Stimulated activated naive B cell treated with anti-CD40 and anti-IgM and Interleukin-4, amounts not matched to agents 10 μg/mL and 1 μg/mL and 100 μg/mL, for 72 hours (primary cell): ENCODE measurements at regions not wholly inside any gene's neighbourhood (a gene's known extent, or its start where the extent isn't known, plus 50 kb on each side); places are given as distances from the start of the nearest gene placed in this dataset.

Source experiments
- ATAC-seq, 2 donors: fragments of 150-1000 bp; cut with Tn5 transposase; replicated peaks; 2 replicates each; pipeline ENCODE4 v1.10.0; 2021; ENCODE audit warnings: moderate library complexity in 1 of 2
- DNase-seq: peaks from one replicate; pipeline ENCODE4 v3.0.0; 2021
- H3K27ac Mint-ChIP-seq: one replicate; pipeline ENCODE4 v1.8.0; 2022; ENCODE audit warnings: mild to moderate bottlenecking, mixed read lengths
- H3K27me3 Mint-ChIP-seq, 2 donors: one replicate each; pipeline ENCODE4 v1.8.0; 2022; ENCODE audit warnings: mixed read lengths in 2 of 2
- H3K36me3 Mint-ChIP-seq, 2 donors: one replicate each; pipeline ENCODE4 v1.8.0; 2022; ENCODE audit warnings: mixed read lengths in 2 of 2, mild to moderate bottlenecking in 1 of 2
- H3K4me1 Mint-ChIP-seq, 2 donors: one replicate each; pipeline ENCODE4 v1.8.0; 2022; ENCODE audit warnings: mixed read lengths in 2 of 2, mild to moderate bottlenecking in 1 of 2
- H3K4me3 Mint-ChIP-seq, 2 donors: one replicate each; pipeline ENCODE4 v1.8.0; 2022; ENCODE audit warnings: mild to moderate bottlenecking in 2 of 2, mixed read lengths in 2 of 2, moderate library complexity in 1 of 2
- H3K9me3 Mint-ChIP-seq, 2 donors: one replicate each; pipeline ENCODE4 v1.8.0; 2022; ENCODE audit warnings: mixed read lengths in 2 of 2, mild to moderate bottlenecking in 1 of 2

DNA sequence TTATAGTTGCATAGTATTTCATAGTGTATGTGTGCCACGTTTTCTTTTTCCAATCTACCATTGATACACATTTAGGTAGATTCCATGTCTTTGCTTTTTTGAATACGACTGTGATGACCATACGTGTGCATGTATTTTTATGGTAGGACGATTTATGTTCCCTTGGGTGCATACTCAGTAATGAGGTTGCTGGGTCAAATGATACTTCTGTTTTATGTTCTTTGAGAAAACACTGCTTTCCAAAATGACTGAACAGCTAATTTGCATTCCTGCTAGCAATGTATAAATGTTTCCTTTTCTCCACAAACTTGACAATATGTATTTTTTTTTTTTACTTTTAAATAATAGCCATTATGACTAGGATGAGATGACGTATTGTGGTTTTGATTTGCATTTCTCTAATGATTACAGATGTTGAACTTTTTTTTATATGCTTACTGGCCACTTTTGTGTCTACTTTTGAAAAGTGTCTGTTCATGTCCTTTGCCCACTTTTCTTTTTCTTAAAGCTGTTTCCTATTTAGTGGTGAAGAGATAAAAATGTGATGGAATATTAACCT is 969.5 kb upstream of the NDST4 start:
- Mint-ChIP-seq H3K4me1 (peaks cover 0 to 1% of the 10 kb centered on the region in 2 donors), H3K9me3 (peaks cover 5 to 6% of the 10 kb centered on the region in 2 donors), H3K27ac (no peak overlapping the region), H3K4me3 (no peak overlapping the region), H3K27me3 (no peaks in the 10 kb centered on the region), H3K36me3 (peaks cover 0 to 4% of the 10 kb centered on the region in 2 donors)
- DNase-seq (no peak), ATAC-seq (peak; percentile 41 to 55)

DNA sequence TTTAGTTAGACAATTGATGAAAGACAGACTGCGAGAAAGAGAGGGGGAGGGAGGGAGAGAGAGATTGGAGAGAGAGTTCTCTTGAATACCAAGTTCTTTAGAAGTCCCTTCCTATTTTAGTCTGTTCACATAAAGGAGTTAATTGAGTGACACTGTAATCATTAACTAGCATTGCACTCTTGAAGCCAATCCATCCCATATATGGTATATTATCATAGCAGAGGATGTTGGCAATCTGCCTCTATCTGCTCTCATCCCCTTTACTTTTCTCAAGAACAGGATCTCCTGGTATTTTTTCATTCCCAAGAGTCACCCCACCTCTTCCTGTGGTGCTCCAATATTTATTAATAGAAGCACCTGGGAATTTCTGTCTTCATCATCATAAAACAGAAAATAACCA is 959.6 kb upstream of the NDST4 start:
- Mint-ChIP-seq H3K36me3 (no peaks in the 10 kb centered on the region), H3K27ac (no peak overlapping the region), H3K4me1 (no peaks in the 10 kb centered on the region), H3K4me3 (no peak overlapping the region), H3K9me3 (peaks cover 0 to 3% of the 10 kb centered on the region in 2 donors), H3K27me3 (no peaks in the 10 kb centered on the region)
- ATAC-seq (no peak), DNase-seq (no peak)

DNA sequence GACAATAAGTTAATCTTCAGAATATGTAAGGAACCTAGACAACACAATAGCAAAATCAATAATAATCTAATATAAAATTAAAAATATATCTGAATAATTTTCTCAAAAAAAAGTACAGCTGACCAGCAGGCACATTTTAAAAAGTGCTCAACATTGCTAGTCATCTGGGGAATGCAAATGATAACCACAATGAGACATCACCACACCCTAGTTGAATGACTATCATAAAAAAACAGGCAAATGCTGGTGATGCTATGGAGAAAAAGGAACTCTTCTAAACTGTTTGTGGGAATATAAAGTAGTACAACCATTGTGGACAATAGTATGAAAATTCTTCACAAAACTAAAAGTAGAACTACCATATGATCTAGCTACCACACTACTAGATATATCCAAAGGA is 956.9 kb upstream of the NDST4 start:
- DNase-seq (no peak), ATAC-seq (no peak)
- peaks cover 0 to 5% of the 10 kb centered on the region in 2 donors for H3K9me3 Mint-ChIP-seq

GRCh38 chr4:116066711-116067245 is 953.4 kb upstream of the NDST4 start:
- H3K4me1 Mint-ChIP-seq, result no peaks in the 10 kb centered on the region
- H3K27ac Mint-ChIP-seq, result no peak overlapping the region
- H3K4me3 Mint-ChIP-seq, result no peak overlapping the region
- peaks cover 0 to 5% of the 10 kb centered on the region in 2 donors for H3K9me3 Mint-ChIP-seq
- H3K27me3 Mint-ChIP-seq, result no peaks in the 10 kb centered on the region
- no peak for ATAC-seq
- no peaks in the 10 kb centered on the region for H3K36me3 Mint-ChIP-seq
- DNase-seq, result no peak

More for the DNA sequence above, 956.9 kb upstream of the NDST4 start:
- no peaks in the 10 kb centered on the region for H3K27me3 Mint-ChIP-seq
- no peaks in the 10 kb centered on the region for H3K36me3 Mint-ChIP-seq
- no peak overlapping the region for H3K27ac Mint-ChIP-seq
- no peak overlapping the region for H3K4me3 Mint-ChIP-seq
- no peaks in the 10 kb centered on the region for H3K4me1 Mint-ChIP-seq

- ATAC-seq (no peak), DNase-seq (no peak)
- no peak overlapping the region for H3K27ac Mint-ChIP-seq
- no peak overlapping the region for H3K4me3 Mint-ChIP-seq
- H3K4me1 Mint-ChIP-seq, result no peaks in the 10 kb centered on the region
- H3K27me3 Mint-ChIP-seq, result no peaks in the 10 kb centered on the region
- no peaks in the 10 kb centered on the region for H3K36me3 Mint-ChIP-seq
- H3K9me3 Mint-ChIP-seq, result peaks cover 0 to 5% of the 10 kb centered on the region in 2 donors
Measured at GRCh38 chr4:116064331-116064730, 950.9 kb upstream of the NDST4 start.

DNA sequence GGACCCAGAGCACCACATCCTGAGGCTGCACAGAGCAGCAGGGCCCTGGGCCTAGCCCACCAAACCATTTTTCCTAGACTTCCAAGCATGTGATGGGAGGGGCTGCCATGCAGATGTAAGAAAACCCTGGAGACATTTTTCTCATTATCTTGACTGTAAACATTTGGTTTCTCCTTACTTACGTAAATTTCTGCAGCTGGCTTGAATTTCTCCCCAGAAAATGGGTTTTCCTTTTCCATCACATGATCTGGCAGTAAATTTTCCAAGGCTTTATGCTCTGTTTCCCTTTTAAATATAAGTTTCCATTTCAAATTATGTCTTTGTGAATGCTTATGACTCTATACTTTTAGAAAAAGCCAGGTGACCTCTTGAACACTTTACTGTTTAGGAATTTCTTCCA is 945.9 kb upstream of the NDST4 start:
- Mint-ChIP-seq H3K4me3 (no peak overlapping the region), H3K9me3 (no peaks in the 10 kb centered on the region), H3K4me1 (no peaks in the 10 kb centered on the region), H3K36me3 (no peaks in the 10 kb centered on the region), H3K27ac (no peak overlapping the region), H3K27me3 (no peaks in the 10 kb centered on the region)
- DNase-seq (no peak), ATAC-seq (no peak)

- Mint-ChIP-seq H3K27ac (no peak overlapping the region), H3K4me3 (no peak overlapping the region), H3K36me3 (no peaks in the 10 kb centered on the region), H3K9me3 (no peaks in the 10 kb centered on the region), H3K4me1 (no peaks in the 10 kb centered on the region), H3K27me3 (no peaks in the 10 kb centered on the region)
- no peak for ATAC-seq
- no peak for DNase-seq
Measured at GRCh38 chr4:116058129-116058528, 944.7 kb upstream of the NDST4 start.

DNA sequence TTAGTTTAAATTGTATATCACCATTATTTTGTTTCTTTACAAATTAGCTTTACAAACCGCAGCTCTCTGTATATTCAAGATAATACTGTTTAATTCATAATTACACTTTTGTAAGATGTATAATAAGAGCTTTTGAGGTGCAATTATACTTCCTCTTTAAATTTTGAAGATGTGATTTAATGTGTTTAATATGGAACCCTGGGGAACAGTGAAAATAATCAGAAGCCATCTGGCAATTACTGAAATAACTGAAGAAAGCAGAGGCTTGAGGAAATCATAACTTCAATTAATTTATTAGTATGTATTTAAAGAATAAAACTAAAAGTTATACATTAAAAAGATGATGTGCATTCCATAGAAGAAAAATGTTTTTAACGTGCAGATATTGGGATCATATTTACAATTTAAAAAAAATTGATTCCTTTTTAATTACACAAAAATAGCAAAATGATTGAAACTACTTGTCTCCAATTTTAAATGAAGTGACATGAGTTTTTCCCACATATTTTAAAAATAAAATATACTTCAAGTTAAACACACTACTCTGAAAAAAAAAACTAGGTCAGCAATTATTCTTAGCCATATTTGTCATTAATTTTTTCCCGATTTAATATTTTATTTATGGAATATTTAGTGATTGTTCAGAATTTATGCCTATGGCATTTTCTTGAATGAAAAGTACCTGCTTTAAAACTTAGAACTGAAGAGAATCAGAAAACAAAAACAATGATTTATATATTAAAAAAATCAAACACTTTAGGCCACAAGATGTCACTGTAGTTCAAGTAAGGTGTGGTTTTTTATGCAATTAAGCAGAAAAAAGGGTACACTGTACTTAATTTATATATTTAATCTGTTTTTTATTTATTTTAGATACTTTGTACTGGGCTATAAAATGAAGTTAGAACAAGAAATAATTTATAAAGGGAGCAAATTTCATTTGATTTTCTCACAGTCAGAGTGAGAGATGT is 942.7 kb upstream of the NDST4 start:
- DNase-seq, result no peak
- Mint-ChIP-seq H3K27ac (no peak overlapping the region), H3K9me3 (no peaks in the 10 kb centered on the region), H3K27me3 (no peaks in the 10 kb centered on the region), H3K36me3 (no peaks in the 10 kb centered on the region), H3K4me3 (no peak overlapping the region), H3K4me1 (no peaks in the 10 kb centered on the region)
- ATAC-seq, result no peak

GRCh38 chr4:116027311-116027710 is 913.9 kb upstream of the NDST4 start:
- H3K36me3 Mint-ChIP-seq, result no peaks in the 10 kb centered on the region
- no peak overlapping the region for H3K27ac Mint-ChIP-seq
- DNase-seq, result no peak
- no peaks in the 10 kb centered on the region for H3K27me3 Mint-ChIP-seq
- no peaks in the 10 kb centered on the region for H3K4me1 Mint-ChIP-seq
- no peak for ATAC-seq
- peaks cover 0 to 2% of the 10 kb centered on the region in 2 donors for H3K9me3 Mint-ChIP-seq
- no peak overlapping the region for H3K4me3 Mint-ChIP-seq

DNA sequence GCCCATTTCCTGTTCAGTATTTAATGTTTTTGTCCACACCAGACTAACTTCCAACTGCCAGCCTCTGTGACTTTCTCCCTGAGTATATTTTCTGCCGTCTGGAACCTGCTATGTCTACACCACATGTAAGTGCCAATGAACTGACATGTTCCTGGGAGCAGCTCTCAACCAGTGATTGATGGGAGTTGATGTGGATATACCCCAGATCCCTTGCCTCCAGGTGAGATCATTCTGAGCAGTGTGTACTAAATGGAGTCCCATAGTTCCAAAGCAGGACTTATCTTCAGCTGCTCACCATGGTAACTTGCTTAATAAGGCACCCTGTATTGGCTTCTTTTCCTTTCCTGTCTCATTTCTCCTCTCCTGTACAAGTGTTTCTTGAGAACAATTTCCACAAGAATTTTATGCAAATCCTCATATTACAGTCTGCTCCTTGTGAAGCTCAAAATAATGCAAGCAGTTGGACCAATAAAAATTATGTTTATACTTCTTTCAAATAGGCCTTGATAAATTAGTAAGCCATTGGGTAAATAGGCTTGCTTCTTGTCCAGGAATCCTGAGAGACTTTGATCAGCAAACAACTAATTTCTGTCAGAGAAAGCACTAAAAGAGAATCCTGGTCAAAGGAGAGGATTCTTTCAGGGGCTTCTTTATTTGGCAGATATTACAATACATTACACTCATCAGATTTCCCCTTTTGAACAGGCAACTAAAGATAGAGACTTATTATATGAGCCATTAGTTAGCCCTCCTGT is 911.7 kb upstream of the NDST4 start:
- Mint-ChIP-seq H3K27ac (no peak overlapping the region), H3K36me3 (no peaks in the 10 kb centered on the region), H3K4me1 (no peaks in the 10 kb centered on the region), H3K9me3 (peaks cover 0 to 8% of the 10 kb centered on the region in 2 donors), H3K27me3 (no peaks in the 10 kb centered on the region), H3K4me3 (no peak overlapping the region)
- no peak for DNase-seq
- ATAC-seq, result no peak

- no peak for DNase-seq
- Mint-ChIP-seq H3K27ac (no peak overlapping the region), H3K4me3 (no peak overlapping the region), H3K9me3 (peaks cover 6 to 12% of the 10 kb centered on the region in 2 donors), H3K27me3 (no peaks in the 10 kb centered on the region), H3K36me3 (no peaks in the 10 kb centered on the region), H3K4me1 (no peaks in the 10 kb centered on the region)
- ATAC-seq, result no peak
Measured at GRCh38 chr4:116023049-116023448, 909.6 kb upstream of the NDST4 start.

GRCh38 chr4:116020141-116020722 is 906.8 kb upstream of the NDST4 start:
- ATAC-seq, result no peak
- DNase-seq, result no peak
- no peaks in the 10 kb centered on the region for H3K4me1 Mint-ChIP-seq
- no peak overlapping the region for H3K4me3 Mint-ChIP-seq
- no peak overlapping the region for H3K27ac Mint-ChIP-seq
- peaks cover 4% of the 10 kb centered on the region in 2 donors for H3K36me3 Mint-ChIP-seq
- H3K27me3 Mint-ChIP-seq, result no peaks in the 10 kb centered on the region
- peaks cover 15 to 24% of the 10 kb centered on the region in 2 donors for H3K9me3 Mint-ChIP-seq

GRCh38 chr4:116018831-116019230 is 905.4 kb upstream of the NDST4 start:
- peaks cover 24 to 32% of the 10 kb centered on the region in 2 donors for H3K9me3 Mint-ChIP-seq
- H3K36me3 Mint-ChIP-seq, result peaks cover 4 to 5% of the 10 kb centered on the region in 2 donors
- ATAC-seq (no peak), DNase-seq (no peak)
- no peaks in the 10 kb centered on the region for H3K4me1 Mint-ChIP-seq
- no peak overlapping the region for H3K4me3 Mint-ChIP-seq
- no peak overlapping the region for H3K27ac Mint-ChIP-seq
- H3K27me3 Mint-ChIP-seq, result no peaks in the 10 kb centered on the region

- peaks cover 4 to 5% of the 10 kb centered on the region in 2 donors for H3K36me3 Mint-ChIP-seq
- H3K9me3 Mint-ChIP-seq, result peaks cover 27 to 33% of the 10 kb centered on the region in 2 donors
- DNase-seq (no peak), ATAC-seq (no peak)
- no peaks in the 10 kb centered on the region for H3K27me3 Mint-ChIP-seq
- no peak overlapping the region for H3K4me3 Mint-ChIP-seq
- no peaks in the 10 kb centered on the region for H3K4me1 Mint-ChIP-seq
- no peak overlapping the region for H3K27ac Mint-ChIP-seq
Measured at GRCh38 chr4:116016201-116016600, 902.8 kb upstream of the NDST4 start.
